ENCODE measurements at regions not wholly inside any gene's neighbourhood (a gene's known extent, or its start where the extent isn't known, plus 50 kb on each side); places are given as distances from the start of the nearest gene placed in this dataset.

- Histone ChIP-seq H3K4me1 (ENCODE audit: control insufficient read depth in 1 of 2, insufficient read depth in 2 of 2, low read length in 2 of 2) (no peaks in the 10 kb centered on the region), H3K36me3 (ENCODE audit: control insufficient read depth in 1 of 2, insufficient read depth in 2 of 2, low read length in 1 of 2) (no peaks in the 10 kb centered on the region), H3K9me3 (ENCODE audit: control insufficient read depth, low read length) (peaks cover 10% of the 10 kb centered on the region), H3K27me3 (ENCODE audit: control insufficient read depth in 1 of 2, insufficient read depth in 2 of 2, low read length in 1 of 2) (no peaks in the 10 kb centered on the region), H3K27ac (ENCODE audit: low read depth in 1 of 2, low read length in 2 of 2) (no peak overlapping the region), H3K4me3 (ENCODE audit: low read length in 2 of 2) (no peak overlapping the region)
- DNase-seq (no peak), ATAC-seq (ENCODE audit: low FRiP score) (no peak)
- 78 to 79% methylated on average over 2 of the region's 2 CpGs for WGBS, 2 donors
- intact Hi-C loops (cut with DNase I): no loop called here
Observed at GRCh38 chr16:52756812-52757517, 210.0 kb upstream of the TOX3 start.

GRCh38 chr16:52755396-52755795, 208.5 kb upstream of the TOX3 start:
- Histone ChIP-seq H3K4me3 (ENCODE audit: low read length in 2 of 2) (no peak overlapping the region), H3K36me3 (ENCODE audit: control insufficient read depth in 1 of 2, insufficient read depth in 2 of 2, low read length in 1 of 2) (no peaks in the 10 kb centered on the region), H3K4me1 (ENCODE audit: control insufficient read depth in 1 of 2, insufficient read depth in 2 of 2, low read length in 2 of 2) (no peaks in the 10 kb centered on the region), H3K9me3 (ENCODE audit: control insufficient read depth, low read length) (peaks cover 10% of the 10 kb centered on the region), H3K27me3 (ENCODE audit: control insufficient read depth in 1 of 2, insufficient read depth in 2 of 2, low read length in 1 of 2) (no peaks in the 10 kb centered on the region), H3K27ac (ENCODE audit: low read depth in 1 of 2, low read length in 2 of 2) (no peak overlapping the region)
- DNase-seq: no peak
- no peak for ATAC-seq (ENCODE audit: low FRiP score)
- intact Hi-C loops (cut with DNase I): no loop called here
- WGBS, 2 donors: 36 to 55% methylated on average over 1 of the region's 1 CpG

DNA sequence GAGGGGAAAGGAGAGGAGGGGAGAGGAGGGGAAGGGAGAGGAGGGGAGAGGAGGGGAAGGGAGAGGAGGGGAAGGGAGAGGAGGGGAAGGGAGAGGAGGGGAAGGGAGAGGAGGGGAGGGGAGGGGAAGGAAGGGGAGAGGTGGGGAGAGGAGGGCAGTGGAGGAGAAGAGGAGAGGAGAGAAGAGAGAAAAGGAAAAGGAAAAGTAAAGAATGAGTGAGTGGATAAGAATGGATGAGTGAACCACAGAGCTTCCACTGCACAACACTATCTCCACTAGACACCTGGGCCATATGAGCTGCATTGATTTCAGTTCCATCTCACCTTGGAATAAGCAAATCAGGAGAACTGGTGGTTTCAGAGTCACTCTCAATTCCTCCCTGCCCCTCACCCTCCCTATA, 204.1 kb upstream of the TOX3 start:
- Histone ChIP-seq H3K27ac (ENCODE audit: low read depth in 1 of 2, low read length in 2 of 2) (no peak overlapping the region), H3K4me1 (ENCODE audit: control insufficient read depth in 1 of 2, insufficient read depth in 2 of 2, low read length in 2 of 2) (no peaks in the 10 kb centered on the region), H3K36me3 (ENCODE audit: control insufficient read depth in 1 of 2, insufficient read depth in 2 of 2, low read length in 1 of 2) (no peaks in the 10 kb centered on the region), H3K27me3 (ENCODE audit: control insufficient read depth in 1 of 2, insufficient read depth in 2 of 2, low read length in 1 of 2) (no peaks in the 10 kb centered on the region), H3K4me3 (ENCODE audit: low read length in 2 of 2) (no peak overlapping the region), H3K9me3 (ENCODE audit: control insufficient read depth, low read length) (peaks cover 10% of the 10 kb centered on the region)
- intact Hi-C loops (cut with DNase I): no loop called here
- ATAC-seq (ENCODE audit: low FRiP score): no peak
- DNase-seq: no peak

DNA sequence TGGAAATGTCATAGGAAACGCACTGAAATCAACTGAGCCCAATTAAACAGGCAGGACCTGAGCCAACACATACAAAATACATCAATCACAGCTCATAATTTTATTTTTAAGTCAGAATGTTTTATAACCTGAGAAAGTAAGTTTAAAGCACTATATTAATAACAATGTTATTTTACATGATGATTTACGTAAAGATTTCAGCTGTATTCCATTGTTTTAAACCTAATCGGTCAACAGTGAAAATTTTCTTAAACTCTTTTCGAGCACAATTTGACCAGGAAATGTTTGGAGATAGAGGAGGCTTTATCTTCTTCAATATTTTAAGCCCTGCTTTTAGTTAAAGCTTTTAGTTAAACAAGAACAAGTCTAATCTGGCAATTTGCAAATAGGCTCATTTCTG, 201.8 kb upstream of the TOX3 start:
- Histone ChIP-seq H3K4me1 (ENCODE audit: control insufficient read depth in 1 of 2, insufficient read depth in 2 of 2, low read length in 2 of 2) (no peaks in the 10 kb centered on the region), H3K36me3 (ENCODE audit: control insufficient read depth in 1 of 2, insufficient read depth in 2 of 2, low read length in 1 of 2) (no peaks in the 10 kb centered on the region), H3K27me3 (ENCODE audit: control insufficient read depth in 1 of 2, insufficient read depth in 2 of 2, low read length in 1 of 2) (no peaks in the 10 kb centered on the region), H3K9me3 (ENCODE audit: control insufficient read depth, low read length) (peaks cover 4% of the 10 kb centered on the region), H3K4me3 (ENCODE audit: low read length in 2 of 2) (no peak overlapping the region), H3K27ac (ENCODE audit: low read depth in 1 of 2, low read length in 2 of 2) (no peak overlapping the region)
- WGBS, 2 donors: 25 to 34% methylated on average over 4 of the region's 4 CpGs
- no peak for ATAC-seq (ENCODE audit: low FRiP score)
- intact Hi-C loops (cut with DNase I): no loop called here
- DNase-seq: no peak

DNA sequence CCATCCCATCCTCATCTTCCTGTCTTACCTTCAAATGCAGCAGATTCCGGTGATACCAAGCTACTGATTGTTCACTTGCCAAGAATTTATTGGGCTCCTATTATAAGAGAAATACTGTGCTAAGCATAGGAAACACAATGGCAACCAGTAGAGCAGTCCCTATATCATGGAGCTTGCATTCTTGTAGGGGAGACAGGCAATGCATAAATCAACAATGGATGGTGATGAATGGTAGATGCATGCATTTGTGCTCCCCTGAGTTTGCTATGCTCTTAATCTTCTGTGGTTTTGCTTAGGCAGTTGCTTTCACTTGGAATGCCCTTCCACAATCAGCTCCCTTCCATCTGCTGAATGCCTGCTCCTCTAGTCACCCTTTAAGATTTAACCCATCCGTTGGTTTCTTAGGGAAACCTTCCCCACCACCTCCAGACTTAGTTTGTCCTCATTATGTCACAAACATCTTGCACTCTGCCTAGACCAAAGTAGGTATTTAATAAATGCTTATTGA, 200.2 kb upstream of the TOX3 start:
- H3K27ac ChIP-seq (ENCODE audit: low read depth in 1 of 2, low read length in 2 of 2): no peak overlapping the region
- DNase-seq (no peak), ATAC-seq (ENCODE audit: low FRiP score) (no peak)
- intact Hi-C loops (cut with DNase I): no loop called here
- no peak overlapping the region for H3K4me3 ChIP-seq (ENCODE audit: low read length in 2 of 2)
- no peaks in the 10 kb centered on the region for H3K4me1 ChIP-seq (ENCODE audit: control insufficient read depth in 1 of 2, insufficient read depth in 2 of 2, low read length in 2 of 2)
- no peaks in the 10 kb centered on the region for H3K36me3 ChIP-seq (ENCODE audit: control insufficient read depth in 1 of 2, insufficient read depth in 2 of 2, low read length in 1 of 2)
- no peaks in the 10 kb centered on the region for H3K27me3 ChIP-seq (ENCODE audit: control insufficient read depth in 1 of 2, insufficient read depth in 2 of 2, low read length in 1 of 2)
- WGBS, 2 donors: 36 to 38% methylated on average over 2 of the region's 2 CpGs
- peaks cover 2% of the 10 kb centered on the region for H3K9me3 ChIP-seq (ENCODE audit: control insufficient read depth, low read length)

GRCh38 chr16:52743707-52744106, 196.8 kb upstream of the TOX3 start:
- intact Hi-C loops (cut with DNase I): no loop called here
- ATAC-seq (ENCODE audit: low FRiP score): no peak
- Histone ChIP-seq H3K4me1 (ENCODE audit: control insufficient read depth in 1 of 2, insufficient read depth in 2 of 2, low read length in 2 of 2) (no peaks in the 10 kb centered on the region), H3K27me3 (ENCODE audit: control insufficient read depth in 1 of 2, insufficient read depth in 2 of 2, low read length in 1 of 2) (no peaks in the 10 kb centered on the region), H3K36me3 (ENCODE audit: control insufficient read depth in 1 of 2, insufficient read depth in 2 of 2, low read length in 1 of 2) (no peaks in the 10 kb centered on the region), H3K27ac (ENCODE audit: low read depth in 1 of 2, low read length in 2 of 2) (no peak overlapping the region), H3K4me3 (ENCODE audit: low read length in 2 of 2) (no peak overlapping the region), H3K9me3 (ENCODE audit: control insufficient read depth, low read length) (no peaks in the 10 kb centered on the region)
- DNase-seq: no peak
- 70 to 73% methylated on average over 3 of the region's 3 CpGs for WGBS, 2 donors

- intact Hi-C loops (cut with DNase I): no loop called here
- WGBS, 2 donors: 68 to 74% methylated on average over 4 of the region's 4 CpGs
- DNase-seq: no peak
- no peak for ATAC-seq (ENCODE audit: low FRiP score)
- Histone ChIP-seq H3K36me3 (ENCODE audit: control insufficient read depth in 1 of 2, insufficient read depth in 2 of 2, low read length in 1 of 2) (no peaks in the 10 kb centered on the region), H3K27ac (ENCODE audit: low read depth in 1 of 2, low read length in 2 of 2) (no peak overlapping the region), H3K27me3 (ENCODE audit: control insufficient read depth in 1 of 2, insufficient read depth in 2 of 2, low read length in 1 of 2) (no peaks in the 10 kb centered on the region), H3K9me3 (ENCODE audit: control insufficient read depth, low read length) (no peaks in the 10 kb centered on the region), H3K4me1 (ENCODE audit: control insufficient read depth in 1 of 2, insufficient read depth in 2 of 2, low read length in 2 of 2) (no peaks in the 10 kb centered on the region), H3K4me3 (ENCODE audit: low read length in 2 of 2) (no peak overlapping the region)
Observed at GRCh38 chr16:52742608-52743170, 195.7 kb upstream of the TOX3 start.

- Histone ChIP-seq H3K27me3 (ENCODE audit: control insufficient read depth in 1 of 2, insufficient read depth in 2 of 2, low read length in 1 of 2) (no peaks in the 10 kb centered on the region), H3K4me3 (ENCODE audit: low read length in 2 of 2) (no peak overlapping the region), H3K27ac (ENCODE audit: low read depth in 1 of 2, low read length in 2 of 2) (no peak overlapping the region), H3K9me3 (ENCODE audit: control insufficient read depth, low read length) (no peaks in the 10 kb centered on the region), H3K36me3 (ENCODE audit: control insufficient read depth in 1 of 2, insufficient read depth in 2 of 2, low read length in 1 of 2) (no peaks in the 10 kb centered on the region), H3K4me1 (ENCODE audit: control insufficient read depth in 1 of 2, insufficient read depth in 2 of 2, low read length in 2 of 2) (no peaks in the 10 kb centered on the region)
- 80 to 82% methylated on average over 8 of the region's 8 CpGs for WGBS, 2 donors
- intact Hi-C loops (cut with DNase I): no loop called here
- ATAC-seq (ENCODE audit: low FRiP score) (no peak), DNase-seq (no peak)
Observed at GRCh38 chr16:52742052-52742451, 195.1 kb upstream of the TOX3 start.

DNA sequence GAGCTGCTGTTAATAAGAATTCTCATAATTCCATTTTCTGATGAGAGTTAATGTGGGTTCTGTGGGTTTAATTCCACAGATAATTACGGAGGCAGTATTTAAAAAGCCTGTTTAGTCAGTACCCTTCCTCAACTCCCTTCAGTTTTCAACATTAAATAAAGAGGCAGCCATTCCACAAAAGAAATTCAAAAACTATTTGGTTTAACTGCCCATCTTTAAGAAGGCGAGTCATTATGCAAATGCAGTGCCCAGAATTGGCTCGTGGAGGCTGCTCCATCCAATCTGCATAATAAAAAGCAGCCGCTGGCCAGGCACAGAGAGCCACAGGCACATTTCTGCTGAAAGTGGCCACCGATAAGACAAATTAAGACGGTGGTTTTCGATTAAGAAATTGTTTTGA, 194.4 kb upstream of the TOX3 start:
- intact Hi-C loops (cut with DNase I): no loop called here
- Histone ChIP-seq H3K4me1 (ENCODE audit: control insufficient read depth in 1 of 2, insufficient read depth in 2 of 2, low read length in 2 of 2) (no peaks in the 10 kb centered on the region), H3K27me3 (ENCODE audit: control insufficient read depth in 1 of 2, insufficient read depth in 2 of 2, low read length in 1 of 2) (no peaks in the 10 kb centered on the region), H3K4me3 (ENCODE audit: low read length in 2 of 2) (no peak overlapping the region), H3K36me3 (ENCODE audit: control insufficient read depth in 1 of 2, insufficient read depth in 2 of 2, low read length in 1 of 2) (no peaks in the 10 kb centered on the region), H3K9me3 (ENCODE audit: control insufficient read depth, low read length) (no peaks in the 10 kb centered on the region), H3K27ac (ENCODE audit: low read depth in 1 of 2, low read length in 2 of 2) (no peak overlapping the region)
- WGBS, 2 donors: 27 to 32% methylated on average over 7 of the region's 7 CpGs
- ATAC-seq (ENCODE audit: low FRiP score) (no peak), DNase-seq (no peak)

Data from aorta (tissue), 5 donors.